Brain microvascular endothelial cell (primary cell): ENCODE measurements at regions not wholly inside any gene's neighbourhood (a gene's known extent, or its start where the extent isn't known, plus 50 kb on each side); places are given as distances from the start of the nearest gene placed in this dataset.

ENCODE experiments used
- DNase-seq: peaks from one replicate; pipeline ENCODE4 v3.0.0-alpha.2; 2020
- H3K27ac ChIP-seq: fragments of 250-450 bp; sonication (Bioruptor Pico); 2 replicates; pipeline ENCODE4 v1.5.1; 2020; ENCODE audit warnings: mild to moderate bottlenecking, moderate library complexity
- H3K27me3 ChIP-seq: fragments of 250-450 bp; sonication (Bioruptor Pico); replicated peaks from 2 replicates; pipeline ENCODE4 v1.5.1; 2020; ENCODE audit warnings: mild to moderate bottlenecking
- H3K36me3 ChIP-seq: fragments of 250-450 bp; sonication (Bioruptor Pico); replicated peaks from 2 replicates; pipeline ENCODE4 v1.5.1; 2020; ENCODE audit warnings: mild to moderate bottlenecking
- H3K4me3 ChIP-seq: 2 replicates; pipeline ENCODE4 v1.5.1; 2011; ENCODE audit warnings: low read depth, mild to moderate bottlenecking, control low read depth, low read length, moderate library complexity
- in situ Hi-C: cut with HindIII; loops from 2 replicates; pipeline ENCODE4 v1.10.0; 2017; ENCODE audit warnings: low sequenced_read_pairs, low pct_ligation_motif_present
- TF ChIP-seq, protein P1 (sequence below): IDR thresholded peaks from 2 replicates; pipeline ENCODE4 v1.5.1; 2011; ENCODE audit warnings: low read depth, mild to moderate bottlenecking, moderate library complexity, low read length, control low read depth, inconsistent platforms; ENCODE audit errors: missing control alignments

DNA sequence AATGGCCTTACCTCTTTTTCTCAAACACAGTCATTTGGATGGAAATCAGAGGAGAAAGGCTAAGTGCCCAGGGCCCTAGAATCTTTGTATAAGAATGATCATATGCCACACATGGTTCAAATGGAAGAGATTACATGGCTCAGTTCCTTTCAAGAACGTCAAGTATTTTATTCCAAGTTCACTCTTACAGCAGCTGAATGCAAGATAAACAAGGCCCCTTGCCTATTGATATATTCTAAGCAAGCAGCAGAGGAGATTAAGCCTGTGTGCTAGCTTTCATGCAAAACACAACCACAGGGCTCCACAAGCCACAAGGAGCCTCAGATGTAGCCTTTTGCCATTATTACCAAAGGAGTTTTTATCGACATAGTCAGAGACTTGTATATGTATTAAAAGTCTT is 55.3 kb upstream of the SLCO6A1 start:
- Histone ChIP-seq H3K27ac (no peak overlapping the region), H3K27me3 (no peaks in the 10 kb centered on the region), H3K4me3 (no peak overlapping the region), H3K36me3 (no peaks in the 10 kb centered on the region)
- in situ Hi-C loops, result no loop called here
- TF ChIP-seq, protein P1, sequence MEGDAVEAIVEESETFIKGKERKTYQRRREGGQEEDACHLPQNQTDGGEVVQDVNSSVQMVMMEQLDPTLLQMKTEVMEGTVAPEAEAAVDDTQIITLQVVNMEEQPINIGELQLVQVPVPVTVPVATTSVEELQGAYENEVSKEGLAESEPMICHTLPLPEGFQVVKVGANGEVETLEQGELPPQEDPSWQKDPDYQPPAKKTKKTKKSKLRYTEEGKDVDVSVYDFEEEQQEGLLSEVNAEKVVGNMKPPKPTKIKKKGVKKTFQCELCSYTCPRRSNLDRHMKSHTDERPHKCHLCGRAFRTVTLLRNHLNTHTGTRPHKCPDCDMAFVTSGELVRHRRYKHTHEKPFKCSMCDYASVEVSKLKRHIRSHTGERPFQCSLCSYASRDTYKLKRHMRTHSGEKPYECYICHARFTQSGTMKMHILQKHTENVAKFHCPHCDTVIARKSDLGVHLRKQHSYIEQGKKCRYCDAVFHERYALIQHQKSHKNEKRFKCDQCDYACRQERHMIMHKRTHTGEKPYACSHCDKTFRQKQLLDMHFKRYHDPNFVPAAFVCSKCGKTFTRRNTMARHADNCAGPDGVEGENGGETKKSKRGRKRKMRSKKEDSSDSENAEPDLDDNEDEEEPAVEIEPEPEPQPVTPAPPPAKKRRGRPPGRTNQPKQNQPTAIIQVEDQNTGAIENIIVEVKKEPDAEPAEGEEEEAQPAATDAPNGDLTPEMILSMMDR, result no peak
- no peak for DNase-seq

DNA sequence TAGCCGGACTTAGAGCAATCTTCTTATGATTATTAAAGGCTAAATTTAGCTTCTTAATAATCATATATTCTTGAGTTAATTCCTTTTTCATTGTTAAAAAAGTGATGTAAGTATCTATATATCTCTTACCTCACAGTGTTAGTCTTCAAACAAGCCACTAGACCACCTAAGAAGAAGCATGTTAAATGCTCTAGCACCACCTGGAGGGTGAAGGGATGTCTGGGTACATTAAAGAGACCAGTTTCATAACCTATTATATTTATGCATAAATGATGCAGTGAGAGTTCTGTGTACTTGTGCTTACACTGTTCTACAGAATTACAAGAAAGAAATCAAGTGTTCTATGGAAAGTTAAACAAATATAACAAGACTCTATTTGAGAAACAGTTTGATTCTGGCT is 55.9 kb upstream of the SLCO6A1 start:
- in situ Hi-C loops, result no loop called here
- no peak overlapping the region for H3K27ac ChIP-seq
- no peaks in the 10 kb centered on the region for H3K27me3 ChIP-seq
- TF ChIP-seq, protein P1, result peak; percentile 44
- H3K4me3 ChIP-seq, result no peak overlapping the region
- H3K36me3 ChIP-seq, result no peaks in the 10 kb centered on the region
- DNase-seq, result no peak

DNA sequence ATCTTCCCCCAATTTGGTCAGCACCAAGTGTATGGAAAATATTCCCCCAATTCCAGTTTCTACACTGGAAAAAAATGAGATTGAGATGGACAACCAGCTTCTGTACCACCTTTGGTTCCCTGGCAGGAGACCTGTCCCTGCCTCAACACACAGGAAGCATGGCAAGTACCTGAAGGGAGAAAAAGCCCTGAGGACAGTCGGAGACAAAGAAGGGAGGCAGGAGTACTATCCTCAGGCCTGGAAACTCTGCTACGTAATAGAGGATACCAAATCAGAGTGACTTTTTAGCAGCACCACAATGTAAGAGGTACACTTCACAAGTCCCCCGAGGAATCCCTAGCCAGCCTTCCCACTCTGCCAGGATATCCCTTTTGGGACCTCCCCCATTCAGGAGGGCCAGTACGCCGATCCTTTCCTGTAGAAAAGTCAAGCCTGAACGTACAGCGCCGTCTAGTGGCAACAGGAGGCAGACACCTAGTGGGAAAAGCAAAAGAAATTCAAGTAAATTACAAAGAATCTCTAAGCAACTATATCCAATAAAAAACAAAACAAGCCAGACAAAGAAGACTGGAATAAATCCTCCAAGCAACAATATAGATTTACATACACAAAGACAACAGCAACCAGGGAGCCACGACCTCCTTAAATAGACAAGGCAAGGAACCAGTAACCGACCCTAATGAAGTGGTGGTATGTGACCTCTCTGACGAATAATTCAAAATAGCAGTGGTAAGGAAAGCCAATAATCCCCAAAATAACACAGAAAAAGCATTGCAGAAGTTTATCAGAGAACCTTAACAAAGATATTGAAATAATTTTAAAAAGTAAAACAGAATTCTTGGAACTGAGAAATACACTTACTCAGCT is 63.3 kb upstream of the SLCO6A1 start:
- peak; percentile 25 for DNase-seq
- no peaks in the 10 kb centered on the region for H3K36me3 ChIP-seq
- no peak overlapping the region for H3K27ac ChIP-seq
- in situ Hi-C loops, result no loop called here
- H3K27me3 ChIP-seq, result no peaks in the 10 kb centered on the region
- H3K4me3 ChIP-seq, result no peak overlapping the region
- TF ChIP-seq, protein P1, result peak; percentile 93

- in situ Hi-C loops, result no loop called here
- DNase-seq, result no peak
- Histone ChIP-seq H3K27ac (no peak overlapping the region), H3K4me3 (no peak overlapping the region), H3K36me3 (no peaks in the 10 kb centered on the region), H3K27me3 (no peaks in the 10 kb centered on the region)
- TF ChIP-seq, protein P1, result no peak
Observed at GRCh38 chr5:102570747-102571146, 71.9 kb upstream of the SLCO6A1 start.

- no peak for DNase-seq
- Histone ChIP-seq H3K36me3 (no peaks in the 10 kb centered on the region), H3K27me3 (no peaks in the 10 kb centered on the region), H3K27ac (no peak overlapping the region), H3K4me3 (no peak overlapping the region)
- TF ChIP-seq, protein P1, result no peak
- in situ Hi-C loops, result no loop called here
Observed at GRCh38 chr5:102578362-102578761, 79.6 kb upstream of the SLCO6A1 start.
